ENCODE measurements at regions not wholly inside any gene's neighbourhood (a gene's known extent, or its start where the extent isn't known, plus 50 kb on each side); places are given as distances from the start of the nearest gene placed in this dataset.

DNA sequence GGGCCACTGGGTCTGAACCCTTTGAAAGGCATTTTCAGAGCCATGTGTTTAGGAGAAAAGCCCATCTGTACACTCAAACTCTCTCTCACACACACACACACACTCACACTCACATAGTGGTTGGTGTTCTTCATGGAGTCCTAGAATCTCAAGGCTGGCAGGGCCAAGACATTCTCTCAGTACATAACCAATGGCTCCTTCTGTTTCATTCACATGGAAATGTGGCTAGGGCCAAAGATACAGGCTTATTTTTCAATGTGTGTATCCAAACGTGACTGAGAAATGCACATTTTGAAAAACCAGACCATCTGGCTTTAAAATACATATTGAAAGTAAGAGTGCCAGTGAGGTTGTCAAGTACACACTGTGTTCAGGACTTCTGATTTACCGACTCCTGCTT, 59.0 kb upstream of the SALL1 start:
- DNase-seq = no peak

DNA sequence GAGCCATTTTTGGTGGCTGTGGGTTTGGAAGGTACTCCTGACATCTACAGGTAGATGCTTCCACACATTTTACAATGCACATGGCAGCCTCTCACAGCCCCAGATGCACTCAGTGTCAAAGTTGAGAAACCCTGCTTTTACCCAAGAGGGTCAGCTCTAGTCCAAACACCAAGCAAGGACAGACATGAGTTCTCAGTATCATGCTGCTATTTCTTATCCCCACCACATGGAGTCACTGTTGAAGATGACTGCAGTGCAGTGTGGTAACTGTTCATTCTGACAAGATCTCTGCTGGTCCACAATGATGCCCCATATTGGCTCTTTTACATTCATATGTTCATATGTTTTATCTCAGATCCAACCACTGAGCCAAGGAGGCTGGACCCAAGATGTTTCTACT, 50.5 kb upstream of the SALL1 start:
- no peak for DNase-seq

All from COR-L47 (cell line).